HepG2 (cell line): ENCODE measurements at regions not wholly inside any gene's neighbourhood (a gene's known extent, or its start where the extent isn't known, plus 50 kb on each side); places are given as distances from the start of the nearest gene placed in this dataset.

Experiments
- ATAC-seq: fragments of 200-7000 bp; cut with Tn5 transposase; 3 replicates; pipeline ENCODE4 v1.9.1; 2020; ENCODE audit warnings: mild to moderate bottlenecking, moderate library complexity
- BruUV-seq: library from RNA; stranded (reverse); fragments of 400-500 nt; replicated peaks from 2 replicates; lab custom pipeline; 2021; lab: Mats Ljungman, UMichigan
- CTCF ChIA-PET: fragments of 300-600 bp; formaldehyde crosslinking; extraction: SDS; loops from one replicate; lab custom pipeline; 2021; ENCODE audit warnings: low total read pairs, inconsistent platforms, low intra/inter-chr PET ratio; lab: Yijun Ruan, JAX
- POLR2A ChIA-PET: fragments of 350-600 bp; sonication (Branson Sonifier 250); formaldehyde crosslinking; loops from one replicate; lab custom pipeline; 2020; ENCODE audit warnings: antibody characterized with exemption, inconsistent platforms; lab: Yijun Ruan, JAX
- DNase-seq: peaks from one replicate; pipeline ENCODE4 v3.0.0-alpha.2; 2015; ENCODE audit warnings: low spot score
- FAIRE-seq: peaks from 3 replicates; lab custom pipeline; 2011; peaks lifted over from hg19 to GRCh38; lab: Jason Lieb, UNC
- H2AFZ ChIP-seq: one replicate; pipeline ENCODE4 v1.6.1; 2011; ENCODE audit warnings: low read length, inconsistent platforms
- H3K27ac ChIP-seq: fragments of 300-600 bp; 3 replicates; pipeline ENCODE4 v1.8.0; 2011; ENCODE audit warnings: mixed run types, mild to moderate bottlenecking, mixed read lengths, low read length, inconsistent platforms; ENCODE audit not compliant: insufficient read depth; ENCODE audit errors: extremely low read length
- H3K27me3 ChIP-seq, 2 experiments: fragments of 200-600 bp in 1 of 2; 2 replicates in 1 of 2; 3 replicates in 1 of 2; pipeline versions ENCODE4 v1.6.0 to v1.8.0; 2011; ENCODE audit warnings: low read length in 2 of 2, mild to moderate bottlenecking in 2 of 2, moderate library complexity in 2 of 2, inconsistent platforms in 1 of 2; ENCODE audit not compliant: insufficient read depth in 2 of 2, control insufficient read depth in 1 of 2
- H3K36me3 ChIP-seq, 2 experiments: fragments of 200-600 bp in 1 of 2; replicated peaks in 1 of 2; 2 replicates in 1 of 2; 3 replicates in 1 of 2; pipeline versions ENCODE4 v1.5.1 to v1.8.0; 2011; ENCODE audit warnings: low read length in 2 of 2, inconsistent platforms in 1 of 2; ENCODE audit not compliant: insufficient read depth in 2 of 2, control insufficient read depth in 1 of 2
- H3K4me1 ChIP-seq: 2 replicates; pipeline ENCODE4 v1.5.1; 2012; ENCODE audit warnings: low read length, inconsistent platforms; ENCODE audit not compliant: insufficient read depth
- H3K4me2 ChIP-seq: 2 replicates; pipeline ENCODE4 v1.6.0; 2011; ENCODE audit warnings: low read depth, low read length, inconsistent platforms
- H3K4me3 ChIP-seq, 3 experiments: fragments of 200-600 bp in 1 of 3; sonication (generic), shearing (Covaris generic) in 1 of 3; replicated peaks in 1 of 3; 2 replicates each; pipeline ENCODE4 v1.5.1; 2011 to 2016; ENCODE audit warnings: low read length in 3 of 3, inconsistent platforms in 2 of 3, low read depth in 2 of 3, mild to moderate bottlenecking in 2 of 3, control low read depth in 1 of 3, mixed read lengths in 1 of 3; ENCODE audit not compliant: insufficient read depth in 1 of 3
- H3K79me2 ChIP-seq: one replicate; pipeline ENCODE4 v1.6.1; 2011; ENCODE audit warnings: low read length, inconsistent platforms; ENCODE audit not compliant: insufficient read depth
- H3K9ac ChIP-seq: 2 replicates; pipeline ENCODE4 v1.6.0; 2011; ENCODE audit warnings: mild to moderate bottlenecking, low read depth, low read length, inconsistent platforms; ENCODE audit not compliant: insufficient read depth
- H3K9me3 ChIP-seq: 2 replicates; pipeline ENCODE4 v1.5.1; 2012; ENCODE audit warnings: mild to moderate bottlenecking, low read length
- H4K20me1 ChIP-seq: 2 replicates; pipeline ENCODE4 v1.6.0; 2011; ENCODE audit warnings: inconsistent platforms, mild to moderate bottlenecking, low read length, moderate library complexity; ENCODE audit not compliant: insufficient read depth
- BCL6 ChIP-seq: IDR thresholded peaks from 2 replicates; pipeline ENCODE4 v1.6.1; 2016; ENCODE audit warnings: missing genetic modification reagents, missing compliant biosample characterization
- CEBPG ChIP-seq: IDR thresholded peaks from 2 replicates; pipeline ENCODE4 v1.6.1; 2016
- HBP1 ChIP-seq: IDR thresholded peaks from 2 replicates; pipeline ENCODE4 v1.6.1; 2016; ENCODE audit warnings: low read depth, control low read depth
- KAT8 ChIP-seq: IDR thresholded peaks from 2 replicates; pipeline ENCODE4 v1.6.1; 2016; ENCODE audit warnings: missing genetic modification reagents, missing compliant biosample characterization
- MTA3 ChIP-seq: sonication (generic); formaldehyde crosslinking; IDR thresholded peaks from 2 replicates; pipeline ENCODE4 v1.4.0; 2020; ENCODE audit warnings: missing genetic modification reagents
- SIN3B ChIP-seq: fragments of 150-350 bp; IDR thresholded peaks from 2 replicates; pipeline ENCODE4 v1.6.1; 2014; ENCODE audit warnings: low read length
- ZHX1 ChIP-seq: sonication (generic); formaldehyde crosslinking; IDR thresholded peaks from 2 replicates; pipeline ENCODE4 v1.8.1; 2022; ENCODE audit warnings: low read depth, mild to moderate bottlenecking, missing genetic modification reagents
- ZNF33B ChIP-seq: sonication (generic); formaldehyde crosslinking; IDR thresholded peaks from 2 replicates; pipeline ENCODE4 v1.5.1; 2020; ENCODE audit warnings: mild to moderate bottlenecking, missing genetic modification reagents
- ZNF430 ChIP-seq: sonication (generic); formaldehyde crosslinking; IDR thresholded peaks from 2 replicates; pipeline ENCODE4 v1.9.0; 2021; ENCODE audit warnings: mild to moderate bottlenecking, missing genetic modification reagents
- ZNF646 ChIP-seq: sonication (generic); formaldehyde crosslinking; IDR thresholded peaks from 2 replicates; pipeline ENCODE4 v1.9.0; 2021; ENCODE audit warnings: mild to moderate bottlenecking, missing genetic modification reagents
- WGBS: methylation state at CpG from one replicate; pipeline ENCODE4 v1.1.6; 2017; ENCODE audit warnings: low lambda C conversion rate; 5-methylcytosine and 5-hydroxymethylcytosine counted together
- in situ Hi-C: cut with HindIII; loops from 2 replicates; pipeline ENCODE4 v1.10.0; 2017; ENCODE audit warnings: low pct_unique_long_range_greater_than_20kb; ENCODE audit not compliant: extremely low pct_ligation_motif_present
- intact Hi-C: fragments of 100-400 bp; cut with micrococcal nuclease; formaldehyde crosslinking; loops from one replicate; pipeline ENCODE4 v1.10.0; 2022; ENCODE audit not compliant: unreplicated experiment
- TF ChIP-seq, protein P1 (sequence below): sonication (generic); formaldehyde crosslinking; IDR thresholded peaks from 2 replicates; pipeline ENCODE4 v1.4.0; 2020; ENCODE audit warnings: mild to moderate bottlenecking, low read depth, missing genetic modification reagents

- no peak for TF ChIP-seq ZNF430
- TF ChIP-seq, all 625 proteins: peak for 0
Observed at GRCh38 chr5:73263001-73263710, 90.2 kb downstream of the TMEM174 start (continued).

- ChIA-PET POLR2A (no interaction called here), CTCF (no interaction called here)
- H3K4me1 ChIP-seq: no peaks in the 10 kb centered on the region
- no peaks in the 10 kb centered on the region for H3K9me3 ChIP-seq
- BruUV-seq: no TSS peak
- H3K27ac ChIP-seq: no peak overlapping the region
- no peak overlapping the region for H2AFZ ChIP-seq
- ATAC-seq: no peak
- WGBS: 0% methylated on average over 1 of the region's 1 CpG
- intact Hi-C loops (no loop called here), in situ Hi-C loops (no loop called here)
- no peaks in the 10 kb centered on the region for H4K20me1 ChIP-seq
- DNase-seq: no peak
- H3K9ac ChIP-seq: no peak overlapping the region
- no peaks in the 10 kb centered on the region for H3K79me2 ChIP-seq
- H3K27me3 ChIP-seq: peaks cover 0 to 5% of the 10 kb centered on the region in 2 experiments; a peak in 1 of 5 replicates
- H3K36me3 ChIP-seq: no peaks in the 10 kb centered on the region
- H3K4me3 ChIP-seq: no peak overlapping the region
- FAIRE-seq: no peak
- H3K4me2 ChIP-seq: no peak overlapping the region
- TF ChIP-seq ZHX1 (no peak), CEBPG (CRISPR knock-in tag) (no peak), HBP1 (CRISPR knock-in tag) (no peak), SIN3B (no peak), ZNF33B (CRISPR knock-in tag) (no peak), BCL6 (CRISPR knock-in tag) (no peak), ZNF646 (CRISPR knock-in tag) (no peak), KAT8 (CRISPR knock-in tag) (no peak), MTA3 (CRISPR knock-in tag) (no peak)
- TF ChIP-seq, protein P1, sequence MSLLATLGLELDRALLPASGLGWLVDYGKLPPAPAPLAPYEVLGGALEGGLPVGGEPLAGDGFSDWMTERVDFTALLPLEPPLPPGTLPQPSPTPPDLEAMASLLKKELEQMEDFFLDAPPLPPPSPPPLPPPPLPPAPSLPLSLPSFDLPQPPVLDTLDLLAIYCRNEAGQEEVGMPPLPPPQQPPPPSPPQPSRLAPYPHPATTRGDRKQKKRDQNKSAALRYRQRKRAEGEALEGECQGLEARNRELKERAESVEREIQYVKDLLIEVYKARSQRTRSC (CRISPR knock-in tag): no peak
Observed at GRCh38 chr5:73256862-73257261, 83.9 kb downstream of the TMEM174 start.
